Stomach (tissue), 4 donors: ENCODE measurements at regions not wholly inside any gene's neighbourhood (a gene's known extent, or its start where the extent isn't known, plus 50 kb on each side); places are given as distances from the start of the nearest gene placed in this dataset.

Source experiments
- EP300 ChIP-seq: sonication (generic); formaldehyde crosslinking; IDR thresholded peaks from one replicate; pipeline ENCODE4 v1.6.1; 2017; ENCODE audit warnings: antibody characterized with exemption
- POLR2A ChIP-seq, 4 donors: fragments of 450-650 bp; IDR thresholded peaks; one replicate each; pipeline ENCODE4 v1.6.1; 2016; ENCODE audit warnings: antibody characterized with exemption in 4 of 4, control low read depth in 2 of 4, mild to moderate bottlenecking in 1 of 4, moderate library complexity in 1 of 4
- TF ChIP-seq, protein P1 (sequence below), 7 experiments: fragments of 450-650 bp in 4 of 7; fragments of 200-600 bp in 3 of 7; sonication (generic) in 3 of 7; IDR thresholded peaks; one replicate each; pipeline ENCODE4 v1.5.1; 2016 to 2019; ENCODE audit warnings: antibody characterized with exemption in 7 of 7, control low read depth in 2 of 7, mild to moderate bottlenecking in 1 of 7

DNA sequence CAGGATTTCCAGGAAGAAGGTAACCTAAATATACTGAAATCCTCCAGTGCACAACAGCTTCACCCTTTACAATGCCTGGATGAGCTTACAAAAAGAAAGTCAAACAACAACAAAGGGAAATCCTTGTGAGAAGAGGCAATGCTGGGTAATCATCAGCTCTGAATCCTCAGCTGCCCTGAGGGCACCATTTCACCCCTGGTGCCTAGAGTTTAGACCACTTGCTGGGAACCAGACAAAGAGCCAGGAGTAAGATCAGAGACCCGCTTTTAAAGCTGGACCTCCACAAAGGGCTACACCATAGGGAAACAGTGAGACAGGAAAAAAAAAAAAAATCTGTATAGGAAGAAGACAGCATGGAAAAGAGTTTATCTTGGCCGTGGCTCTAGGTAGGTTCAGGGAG lies 97.0 kb downstream of the FOXI3 start:
- TF ChIP-seq EP300 (no peak), POLR2A (IDR thresholded peaks at IDR 0.05) (no peak)
- TF ChIP-seq, protein P1, sequence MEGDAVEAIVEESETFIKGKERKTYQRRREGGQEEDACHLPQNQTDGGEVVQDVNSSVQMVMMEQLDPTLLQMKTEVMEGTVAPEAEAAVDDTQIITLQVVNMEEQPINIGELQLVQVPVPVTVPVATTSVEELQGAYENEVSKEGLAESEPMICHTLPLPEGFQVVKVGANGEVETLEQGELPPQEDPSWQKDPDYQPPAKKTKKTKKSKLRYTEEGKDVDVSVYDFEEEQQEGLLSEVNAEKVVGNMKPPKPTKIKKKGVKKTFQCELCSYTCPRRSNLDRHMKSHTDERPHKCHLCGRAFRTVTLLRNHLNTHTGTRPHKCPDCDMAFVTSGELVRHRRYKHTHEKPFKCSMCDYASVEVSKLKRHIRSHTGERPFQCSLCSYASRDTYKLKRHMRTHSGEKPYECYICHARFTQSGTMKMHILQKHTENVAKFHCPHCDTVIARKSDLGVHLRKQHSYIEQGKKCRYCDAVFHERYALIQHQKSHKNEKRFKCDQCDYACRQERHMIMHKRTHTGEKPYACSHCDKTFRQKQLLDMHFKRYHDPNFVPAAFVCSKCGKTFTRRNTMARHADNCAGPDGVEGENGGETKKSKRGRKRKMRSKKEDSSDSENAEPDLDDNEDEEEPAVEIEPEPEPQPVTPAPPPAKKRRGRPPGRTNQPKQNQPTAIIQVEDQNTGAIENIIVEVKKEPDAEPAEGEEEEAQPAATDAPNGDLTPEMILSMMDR (IDR thresholded peaks at IDR 0.05) = no peak
